HUES64 (cell line): ENCODE measurements at regions not wholly inside any gene's neighbourhood (a gene's known extent, or its start where the extent isn't known, plus 50 kb on each side); places are given as distances from the start of the nearest gene placed in this dataset.

ENCODE experiments used
- H3K27ac ChIP-seq: 2 replicates; pipeline ENCODE4 v1.7.0; 2013; ENCODE audit warnings: low read depth, low read length, inconsistent platforms
- H3K27me3 ChIP-seq: 2 replicates; pipeline ENCODE4 v1.6.1; 2013; ENCODE audit warnings: mild to moderate bottlenecking, low read length; ENCODE audit not compliant: insufficient read depth
- H3K36me3 ChIP-seq: 2 replicates; pipeline ENCODE4 v1.6.1; 2013; ENCODE audit warnings: mild to moderate bottlenecking, low read length; ENCODE audit not compliant: insufficient read depth
- H3K4me1 ChIP-seq: 2 replicates; pipeline ENCODE4 v1.6.1; 2013; ENCODE audit warnings: mild to moderate bottlenecking, low read length, moderate library complexity; ENCODE audit not compliant: insufficient read depth
- H3K4me3 ChIP-seq: 2 replicates; pipeline ENCODE4 v1.5.1; 2013; ENCODE audit warnings: mild to moderate bottlenecking, low read length, moderate library complexity
- H3K9ac ChIP-seq: 2 replicates; pipeline ENCODE4 v1.6.1; 2013; ENCODE audit warnings: mild to moderate bottlenecking, low read depth, low read length
- H3K9me3 ChIP-seq: 2 replicates; pipeline ENCODE4 v1.6.1; 2013; ENCODE audit warnings: low read depth, low read length; ENCODE audit not compliant: insufficient read depth
- WGBS: fragments of 150-250, 120-280 bp; methylation state at CpG from one replicate; pipeline ENCODE4 v1.1.7; 2013; ENCODE audit warnings: missing lambda C conversion rate; 5-methylcytosine and 5-hydroxymethylcytosine counted together

GRCh38 chr11:127493330-127494022 lies 492.9 kb upstream of the KIRREL3 start:
- no peaks in the 10 kb centered on the region for H3K36me3 ChIP-seq
- H3K9ac ChIP-seq: no peak overlapping the region
- peaks cover 2% of the 10 kb centered on the region; the same call in 1 of the 2 replicates for H3K4me1 ChIP-seq
- H3K4me3 ChIP-seq: no peak overlapping the region
- 70% methylated on average over 7 of the region's 9 CpGs for WGBS
- no peaks in the 10 kb centered on the region for H3K9me3 ChIP-seq
- no peak overlapping the region for H3K27ac ChIP-seq
- H3K27me3 ChIP-seq: no peaks in the 10 kb centered on the region

- no peaks in the 10 kb centered on the region for H3K9me3 ChIP-seq
- H3K9ac ChIP-seq: no peak overlapping the region
- H3K36me3 ChIP-seq: no peaks in the 10 kb centered on the region
- H3K4me1 ChIP-seq: no peaks in the 10 kb centered on the region
- no peak overlapping the region for H3K27ac ChIP-seq
- H3K27me3 ChIP-seq: no peaks in the 10 kb centered on the region
- H3K4me3 ChIP-seq: no peak overlapping the region
- WGBS: 80% methylated on average over 1 of the region's 2 CpGs
Observed at GRCh38 chr11:127492029-127492428, 491.5 kb upstream of the KIRREL3 start.

- no peaks in the 10 kb centered on the region for H3K36me3 ChIP-seq
- no peak overlapping the region for H3K27ac ChIP-seq
- 82% methylated on average over 2 of the region's 2 CpGs for WGBS
- H3K4me3 ChIP-seq: no peak overlapping the region
- no peak overlapping the region for H3K9ac ChIP-seq
- H3K27me3 ChIP-seq: no peaks in the 10 kb centered on the region
- no peaks in the 10 kb centered on the region for H3K9me3 ChIP-seq
- H3K4me1 ChIP-seq: no peaks in the 10 kb centered on the region
Observed at GRCh38 chr11:127491589-127491988, 491.0 kb upstream of the KIRREL3 start.

GRCh38 chr11:127490896-127491295 lies 490.3 kb upstream of the KIRREL3 start:
- Histone ChIP-seq H3K27me3 (no peaks in the 10 kb centered on the region), H3K4me3 (no peak overlapping the region), H3K9ac (no peak overlapping the region), H3K36me3 (no peaks in the 10 kb centered on the region), H3K4me1 (no peaks in the 10 kb centered on the region), H3K9me3 (no peaks in the 10 kb centered on the region), H3K27ac (no peak overlapping the region)
- 96% methylated on average over 2 of the region's 2 CpGs for WGBS

GRCh38 chr11:127485541-127485940 lies 485.0 kb upstream of the KIRREL3 start:
- Histone ChIP-seq H3K36me3 (no peaks in the 10 kb centered on the region), H3K27ac (no peak overlapping the region), H3K27me3 (no peaks in the 10 kb centered on the region), H3K9me3 (no peaks in the 10 kb centered on the region), H3K9ac (no peak overlapping the region), H3K4me1 (no peaks in the 10 kb centered on the region; the same call in 1 of the 2 replicates), H3K4me3 (no peak overlapping the region)
- WGBS: 75% methylated on average over 2 of the region's 2 CpGs

- Histone ChIP-seq H3K4me1 (no peaks in the 10 kb centered on the region; the same call in 1 of the 2 replicates), H3K27me3 (no peaks in the 10 kb centered on the region), H3K36me3 (no peaks in the 10 kb centered on the region), H3K9me3 (no peaks in the 10 kb centered on the region), H3K27ac (no peak overlapping the region), H3K4me3 (no peak overlapping the region), H3K9ac (no peak overlapping the region)
- 95% methylated on average over 1 of the region's 1 CpG for WGBS
Observed at GRCh38 chr11:127481391-127481790, 480.8 kb upstream of the KIRREL3 start.

GRCh38 chr11:127478826-127479225 lies 478.3 kb upstream of the KIRREL3 start:
- H3K27ac ChIP-seq: no peak overlapping the region
- 96% methylated on average over 2 of the region's 2 CpGs for WGBS
- no peak overlapping the region for H3K4me3 ChIP-seq
- H3K9ac ChIP-seq: no peak overlapping the region
- H3K4me1 ChIP-seq: no peaks in the 10 kb centered on the region
- H3K9me3 ChIP-seq: no peaks in the 10 kb centered on the region
- no peaks in the 10 kb centered on the region for H3K27me3 ChIP-seq
- no peaks in the 10 kb centered on the region for H3K36me3 ChIP-seq

GRCh38 chr11:127474766-127475165 lies 474.2 kb upstream of the KIRREL3 start:
- 71% methylated on average over 1 of the region's 1 CpG for WGBS
- no peaks in the 10 kb centered on the region for H3K9me3 ChIP-seq
- no peak overlapping the region for H3K9ac ChIP-seq
- no peaks in the 10 kb centered on the region for H3K4me1 ChIP-seq
- H3K27me3 ChIP-seq: no peaks in the 10 kb centered on the region
- H3K27ac ChIP-seq: no peak overlapping the region
- H3K4me3 ChIP-seq: no peak overlapping the region
- no peaks in the 10 kb centered on the region for H3K36me3 ChIP-seq

GRCh38 chr11:127472505-127472904 lies 471.9 kb upstream of the KIRREL3 start:
- Histone ChIP-seq H3K9ac (no peak overlapping the region), H3K27ac (no peak overlapping the region), H3K9me3 (no peaks in the 10 kb centered on the region), H3K27me3 (no peaks in the 10 kb centered on the region), H3K36me3 (no peaks in the 10 kb centered on the region), H3K4me1 (no peaks in the 10 kb centered on the region), H3K4me3 (no peak overlapping the region)
- 95% methylated on average over 7 of the region's 7 CpGs for WGBS

GRCh38 chr11:127471662-127472061 lies 471.1 kb upstream of the KIRREL3 start:
- Histone ChIP-seq H3K4me3 (no peak overlapping the region), H3K9ac (no peak overlapping the region), H3K4me1 (no peaks in the 10 kb centered on the region), H3K27ac (no peak overlapping the region), H3K9me3 (no peaks in the 10 kb centered on the region), H3K36me3 (no peaks in the 10 kb centered on the region), H3K27me3 (no peaks in the 10 kb centered on the region)
- 100% methylated on average over 2 of the region's 3 CpGs for WGBS

- no peaks in the 10 kb centered on the region for H3K27me3 ChIP-seq
- no peak overlapping the region for H3K9ac ChIP-seq
- H3K4me1 ChIP-seq: no peaks in the 10 kb centered on the region
- H3K27ac ChIP-seq: no peak overlapping the region
- no peak overlapping the region for H3K4me3 ChIP-seq
- WGBS: 68% methylated on average over 2 of the region's 4 CpGs
- H3K36me3 ChIP-seq: no peaks in the 10 kb centered on the region
- H3K9me3 ChIP-seq: no peaks in the 10 kb centered on the region
Observed at GRCh38 chr11:127470306-127470884, 469.8 kb upstream of the KIRREL3 start.
